NCI-H2196 treated with DMSO at 0.1 percent for 48 hours (cell line): ENCODE measurements at regions not wholly inside any gene's neighbourhood (a gene's known extent, or its start where the extent isn't known, plus 50 kb on each side); places are given as distances from the start of the nearest gene placed in this dataset.

Experiments
- DNase-seq: peaks from one replicate; lab custom pipeline; 2025; ENCODE audit not compliant: unreplicated experiment; lab: John Stamatoyannopoulos, UW

- no peak for DNase-seq
These were observed 232.4 kb upstream of the CTSO start for GRCh38 chr4:156186111-156186510.

- no peak for DNase-seq
These were observed 231.9 kb upstream of the CTSO start for GRCh38 chr4:156185514-156186055.

GRCh38 chr4:156182269-156182668, 228.6 kb upstream of the CTSO start:
- no peak for DNase-seq

- DNase-seq = no peak
These were observed 224.3 kb upstream of the CTSO start for GRCh38 chr4:156177941-156178340.

- DNase-seq = no peak
These were observed 223.2 kb upstream of the CTSO start for GRCh38 chr4:156176896-156177295.

- no peak for DNase-seq
These were observed 220.3 kb upstream of the CTSO start for GRCh38 chr4:156173937-156174336.

- no peak for DNase-seq
These were observed 219.8 kb upstream of the CTSO start for GRCh38 chr4:156173486-156173885.

- DNase-seq = no peak
These were observed 216.2 kb upstream of the CTSO start for GRCh38 chr4:156169861-156170260.

- peak; percentile 11 for DNase-seq
These were observed 215.3 kb upstream of the CTSO start for GRCh38 chr4:156169011-156169410.

GRCh38 chr4:156168288-156168687, 214.6 kb upstream of the CTSO start:
- DNase-seq = no peak

GRCh38 chr4:156158747-156159146, 205.1 kb upstream of the CTSO start:
- DNase-seq = no peak

GRCh38 chr4:156154978-156155377, 201.3 kb upstream of the CTSO start:
- DNase-seq = no peak

GRCh38 chr4:156146571-156146970, 192.9 kb upstream of the CTSO start:
- no peak for DNase-seq

GRCh38 chr4:156144961-156145360, 191.3 kb upstream of the CTSO start:
- no peak for DNase-seq

GRCh38 chr4:156138781-156139280, 185.2 kb upstream of the CTSO start:
- no peak for DNase-seq

- no peak for DNase-seq
These were observed 184.2 kb upstream of the CTSO start for GRCh38 chr4:156137679-156138473.

GRCh38 chr4:156132196-156132595, 178.5 kb upstream of the CTSO start:
- DNase-seq = no peak

GRCh38 chr4:156128616-156129015, 174.9 kb upstream of the CTSO start:
- DNase-seq = no peak

GRCh38 chr4:156118507-156119220, 165.0 kb upstream of the CTSO start:
- DNase-seq = no peak

GRCh38 chr4:156117743-156118142, 164.1 kb upstream of the CTSO start:
- DNase-seq = no peak

GRCh38 chr4:156116991-156117390, 163.3 kb upstream of the CTSO start:
- no peak for DNase-seq

GRCh38 chr4:156113138-156113765, 159.6 kb upstream of the CTSO start:
- no peak for DNase-seq
